Psoas muscle (tissue), 7 donors: ENCODE measurements at regions not wholly inside any gene's neighbourhood (a gene's known extent, or its start where the extent isn't known, plus 50 kb on each side); places are given as distances from the start of the nearest gene placed in this dataset.

Source experiments
- ATAC-seq, 4 donors: fragments of 200-7000 bp; cut with Tn5 transposase; one replicate each; pipeline ENCODE4 v1.9.1; 2020; ENCODE audit warnings: moderate library complexity in 3 of 4, mild to moderate bottlenecking in 2 of 4
- DNase-seq, 2 donors: peaks; one replicate each; pipeline ENCODE4 v3.0.0-alpha.2; 2020
- H3K27ac ChIP-seq: fragments of 200-600 bp; one replicate; pipeline ENCODE4 v1.8.0; 2022
- H3K27me3 ChIP-seq, 3 donors: fragments of 200-600 bp in 1 of 3; one replicate each; pipeline versions ENCODE4 v1.6.1 to v1.8.0; 2013 to 2022; ENCODE audit warnings: low read length in 2 of 3, mild to moderate bottlenecking in 2 of 3, moderate library complexity in 1 of 3; ENCODE audit not compliant: insufficient read depth in 3 of 3
- H3K36me3 ChIP-seq, 2 donors: fragments of 200-600 bp in 1 of 2; one replicate each; pipeline versions ENCODE4 v1.6.1 to v1.8.0; 2013 to 2022; ENCODE audit warnings: low read depth in 1 of 2, mild to moderate bottlenecking in 1 of 2, moderate library complexity in 1 of 2; ENCODE audit not compliant: insufficient read depth in 1 of 2
- H3K4me1 ChIP-seq: fragments of 200-600 bp; one replicate; pipeline ENCODE4 v1.8.0; 2022
- H3K4me3 ChIP-seq: fragments of 200-600 bp; one replicate; pipeline ENCODE4 v1.8.0; 2022; ENCODE audit warnings: mild to moderate bottlenecking
- H3K9me3 ChIP-seq: fragments of 200-600 bp; one replicate; pipeline ENCODE4 v1.8.0; 2022
- CTCF ChIP-seq: fragments of 200-600 bp; IDR thresholded peaks from one replicate; pipeline ENCODE4 v1.8.0; 2022; ENCODE audit warnings: antibody characterized with exemption
- WGBS, 3 donors: extraction: QIAGEN DNeasy Blood & Tissue Kit; methylation state at CpG; one replicate each; pipeline versions ENCODE4 v1.1.6 to v1.1.7; 2013; 5-methylcytosine and 5-hydroxymethylcytosine counted together
- intact Hi-C, 2 donors: fragments of 100-400 bp; cut with DNase I; formaldehyde crosslinking; loops; one replicate each; pipeline versions ENCODE4 v1.11.0 to v1.14.2; 2022
- donor health status: healthy with polysubstance abuse.
- donor health status: DM: no; HTN: no; CAD: no; lungs with moderate emphysema.
- donor health status: Bipolar disorder and iron deficiency.
- donor health status: healthy.
- donor health status: DM: yes; HTN: yes; CAD: no.
- donor health status: DM: no; HTN: no; CAD: no.
- donor health status: DM: yes; HTN: yes; CAD: no.

DNA sequence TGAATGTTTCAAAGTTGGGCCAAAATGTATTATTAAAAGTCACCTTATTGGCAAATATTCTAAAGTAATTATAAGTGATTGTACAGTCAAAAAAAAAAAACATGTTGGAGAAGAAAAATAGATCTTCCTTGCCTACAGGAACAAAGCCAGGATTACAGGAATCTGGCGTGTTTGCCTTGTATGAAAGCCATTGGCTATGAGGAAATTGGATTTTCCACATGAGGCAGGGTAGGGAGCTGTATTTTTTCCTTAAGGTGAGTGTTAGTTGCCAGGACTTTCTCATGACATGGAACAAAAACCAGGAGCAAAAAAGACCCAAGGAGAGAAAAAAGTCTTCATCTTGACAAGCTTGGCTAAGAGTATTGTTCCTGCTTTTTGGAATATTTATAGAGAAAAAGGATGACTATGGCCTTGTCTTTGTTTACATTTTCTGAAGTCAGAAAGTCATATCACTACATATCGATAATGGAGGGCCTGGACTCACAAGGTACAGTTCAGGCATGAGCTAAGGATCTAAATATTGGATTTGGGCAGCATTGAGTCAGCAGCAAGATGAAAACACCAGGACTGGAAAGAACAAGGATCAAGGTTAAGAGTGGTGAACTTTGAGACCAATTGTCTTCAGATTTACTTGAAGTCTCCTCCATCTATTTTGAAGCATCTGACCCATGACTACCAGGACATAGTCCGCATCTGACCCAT, 68.4 kb upstream of the FLRT2 start:
- H3K36me3 ChIP-seq: no peaks in the 10 kb centered on the region
- H3K4me3 ChIP-seq: no peak overlapping the region
- no peak for TF ChIP-seq CTCF
- 77 to 82% (median 79%) methylated on average over 3 of the region's 3 CpGs for WGBS, 3 donors
- ATAC-seq (no peak), DNase-seq (no peak)
- H3K4me1 ChIP-seq: peaks cover 9% of the 10 kb centered on the region
- H3K27ac ChIP-seq: no peak overlapping the region
- no peaks in the 10 kb centered on the region for H3K9me3 ChIP-seq
- no peaks in the 10 kb centered on the region for H3K27me3 ChIP-seq
- intact Hi-C loops: no loop called here

DNA sequence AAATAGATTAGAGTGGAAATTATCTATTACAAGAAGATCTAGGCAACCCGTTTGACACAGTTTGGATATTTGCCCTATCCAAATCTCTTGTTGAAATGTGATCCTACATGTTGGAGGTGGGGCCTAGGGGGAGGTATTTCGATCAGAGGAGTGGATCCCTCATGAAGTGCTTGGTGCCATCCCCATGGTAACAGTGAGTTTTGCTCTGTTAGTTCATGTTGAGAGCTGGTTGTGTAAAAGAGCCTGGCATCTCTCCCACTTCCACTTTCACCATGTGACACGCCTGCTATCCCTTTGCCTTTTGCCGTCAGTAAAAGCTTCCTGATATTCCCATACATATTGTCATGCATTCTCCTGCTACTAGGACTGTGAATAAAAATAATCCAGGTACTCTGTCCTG, 66.4 kb upstream of the FLRT2 start:
- intact Hi-C loops: no loop called here
- H3K27me3 ChIP-seq: no peaks in the 10 kb centered on the region
- H3K4me3 ChIP-seq: no peak overlapping the region
- H3K4me1 ChIP-seq: peaks cover 9% of the 10 kb centered on the region
- no peak overlapping the region for H3K27ac ChIP-seq
- 32 to 44% (median 38%) methylated on average over 4 of the region's 4 CpGs for WGBS, 3 donors
- DNase-seq (no peak), ATAC-seq (peak in 1 of 4 donors; percentile 29)
- no peaks in the 10 kb centered on the region for H3K9me3 ChIP-seq
- H3K36me3 ChIP-seq: no peaks in the 10 kb centered on the region
- no peak for TF ChIP-seq CTCF

DNA sequence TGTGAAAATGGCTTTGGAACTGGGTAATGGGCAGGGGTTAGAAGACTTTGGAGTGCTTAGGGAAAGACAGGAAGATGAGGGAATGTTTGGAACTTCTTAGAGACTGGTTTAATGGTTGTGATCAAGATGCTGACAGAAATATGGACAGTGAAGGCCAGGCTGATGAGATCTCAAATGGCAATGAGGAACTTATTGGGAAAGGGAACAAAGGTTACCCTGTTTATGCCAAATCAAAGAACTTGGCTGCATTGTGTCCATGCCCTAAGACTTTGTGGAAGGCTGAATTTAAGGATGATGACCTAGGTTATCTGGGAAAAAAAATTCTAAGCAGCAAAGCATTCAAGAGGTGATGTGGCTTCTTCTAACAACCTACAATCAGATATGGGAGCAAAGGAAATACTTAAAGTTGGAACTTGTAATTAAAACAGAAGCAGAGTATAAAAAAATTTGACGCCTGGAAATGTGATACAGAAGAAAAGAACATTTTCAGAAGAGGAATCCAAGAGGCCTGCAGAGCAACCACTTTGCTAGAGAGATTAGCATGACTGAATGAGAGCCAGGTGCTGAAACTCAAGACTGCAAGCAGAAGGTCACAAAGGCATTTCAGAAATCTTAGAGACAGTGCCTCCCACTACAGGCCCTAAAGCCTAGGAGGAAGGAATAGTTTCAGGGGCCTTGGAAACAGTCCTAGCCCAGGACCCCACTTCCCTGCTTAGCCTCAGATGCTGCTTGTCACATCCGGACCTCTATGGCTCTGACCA, 65.6 kb upstream of the FLRT2 start:
- DNase-seq (no peak), ATAC-seq (peak in 1 of 4 donors; percentile 47)
- intact Hi-C loops: no loop called here
- Histone ChIP-seq H3K4me1 (peaks cover 9% of the 10 kb centered on the region), H3K9me3 (no peaks in the 10 kb centered on the region), H3K4me3 (no peak overlapping the region), H3K36me3 (no peaks in the 10 kb centered on the region), H3K27me3 (no peaks in the 10 kb centered on the region), H3K27ac (no peak overlapping the region)
- WGBS, 3 donors: 50 to 64% (median 51%) methylated on average over 2 of the region's 2 CpGs
- TF ChIP-seq CTCF: no peak

- Histone ChIP-seq H3K4me3 (no peak overlapping the region), H3K27ac (no peak overlapping the region), H3K9me3 (no peaks in the 10 kb centered on the region), H3K36me3 (no peaks in the 10 kb centered on the region), H3K27me3 (no peaks in the 10 kb centered on the region), H3K4me1 (peaks cover 9% of the 10 kb centered on the region)
- intact Hi-C loops: no loop called here
- no peak for TF ChIP-seq CTCF
- 45 to 61% (median 49%) methylated on average over 3 of the region's 3 CpGs for WGBS, 3 donors
- DNase-seq (no peak), ATAC-seq (no peak)
These were observed 63.3 kb upstream of the FLRT2 start for GRCh38 chr14:85466678-85467077.
